Thoracic aorta (tissue), 2 donors: ENCODE measurements at regions not wholly inside any gene's neighbourhood (a gene's known extent, or its start where the extent isn't known, plus 50 kb on each side); places are given as distances from the start of the nearest gene placed in this dataset.

ENCODE experiments used
- ATAC-seq: fragments of 150-250 bp; one replicate; pipeline ENCODE4 v1.8.0; 2017; ENCODE audit warnings: low read depth; ENCODE audit not compliant: insufficient number of reproducible peaks, low FRiP score
- DNase-seq: peaks from one replicate; pipeline ENCODE4 v3.0.0-alpha.2; 2020; ENCODE audit warnings: low spot score
- H3K27ac ChIP-seq, 2 donors: fragments of 200-600 bp; sonication (generic); 1 replicate in 1 of 2; 2 replicates in 1 of 2; pipeline ENCODE4 v1.5.1; 2016; ENCODE audit warnings: mild to moderate bottlenecking in 2 of 2, moderate library complexity in 2 of 2
- H3K27me3 ChIP-seq: fragments of 200-600 bp; sonication (generic); replicated peaks from 2 replicates; pipeline ENCODE4 v1.6.0; 2016; ENCODE audit warnings: mild to moderate bottlenecking; ENCODE audit not compliant: insufficient read depth
- H3K36me3 ChIP-seq: fragments of 200-600 bp; sonication (generic); one replicate; pipeline ENCODE4 v1.5.1; 2016
- H3K4me1 ChIP-seq, 2 donors: fragments of 200-600 bp; sonication (generic); 1 replicate in 1 of 2; 2 replicates in 1 of 2; pipeline versions ENCODE4 v1.5.1 to v1.6.0; 2016; ENCODE audit warnings: low read depth in 2 of 2, mild to moderate bottlenecking in 1 of 2; ENCODE audit not compliant: control insufficient read depth in 1 of 2
- H3K4me3 ChIP-seq: fragments of 200-600 bp; sonication (generic); 2 replicates; pipeline ENCODE4 v1.5.1; 2016; ENCODE audit warnings: mild to moderate bottlenecking
- H3K9me3 ChIP-seq: fragments of 200-600 bp; sonication (generic); 2 replicates; pipeline ENCODE4 v1.5.1; 2016
- TF ChIP-seq, protein P1 (sequence below): fragments of 200-600 bp; sonication (generic); IDR thresholded peaks from one replicate; pipeline ENCODE4 v1.5.1; 2019; ENCODE audit warnings: antibody characterized with exemption

DNA sequence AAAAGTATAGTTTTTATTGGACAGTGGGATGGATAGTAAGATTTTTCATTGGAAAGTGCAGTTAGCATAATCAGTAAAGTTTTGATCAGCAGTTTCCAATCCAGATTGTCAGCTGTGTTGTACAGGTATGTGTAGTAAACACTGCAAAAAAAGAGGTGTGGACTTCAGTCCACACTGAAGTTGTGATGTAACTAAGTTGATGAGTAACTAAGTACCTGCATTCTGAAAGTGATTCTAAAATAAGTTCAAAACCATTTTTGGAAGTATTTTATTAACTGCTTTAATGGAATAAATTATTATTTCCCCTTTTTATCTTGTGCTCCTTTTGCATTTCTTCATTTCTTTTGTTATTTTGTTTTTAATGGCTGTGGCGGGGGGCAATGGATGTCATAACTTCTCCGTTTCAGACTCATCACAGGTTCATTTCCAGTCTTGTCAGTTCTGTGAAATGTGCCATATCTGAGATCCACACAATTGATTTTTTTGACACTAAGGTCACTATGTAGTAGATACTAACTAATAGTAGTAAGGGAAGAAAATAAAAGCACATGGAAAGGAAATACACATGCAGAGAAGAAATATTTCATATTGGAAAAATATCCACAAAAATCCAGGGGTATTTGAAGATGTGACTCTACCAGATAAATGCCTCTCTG, 247.5 kb downstream of the GABRG1 start:
- no peak for DNase-seq
- no peak overlapping the region for H3K27ac ChIP-seq
- H3K4me3 ChIP-seq: no peak overlapping the region
- no peaks in the 10 kb centered on the region for H3K4me1 ChIP-seq
- no peak for ATAC-seq
- TF ChIP-seq, protein P1, sequence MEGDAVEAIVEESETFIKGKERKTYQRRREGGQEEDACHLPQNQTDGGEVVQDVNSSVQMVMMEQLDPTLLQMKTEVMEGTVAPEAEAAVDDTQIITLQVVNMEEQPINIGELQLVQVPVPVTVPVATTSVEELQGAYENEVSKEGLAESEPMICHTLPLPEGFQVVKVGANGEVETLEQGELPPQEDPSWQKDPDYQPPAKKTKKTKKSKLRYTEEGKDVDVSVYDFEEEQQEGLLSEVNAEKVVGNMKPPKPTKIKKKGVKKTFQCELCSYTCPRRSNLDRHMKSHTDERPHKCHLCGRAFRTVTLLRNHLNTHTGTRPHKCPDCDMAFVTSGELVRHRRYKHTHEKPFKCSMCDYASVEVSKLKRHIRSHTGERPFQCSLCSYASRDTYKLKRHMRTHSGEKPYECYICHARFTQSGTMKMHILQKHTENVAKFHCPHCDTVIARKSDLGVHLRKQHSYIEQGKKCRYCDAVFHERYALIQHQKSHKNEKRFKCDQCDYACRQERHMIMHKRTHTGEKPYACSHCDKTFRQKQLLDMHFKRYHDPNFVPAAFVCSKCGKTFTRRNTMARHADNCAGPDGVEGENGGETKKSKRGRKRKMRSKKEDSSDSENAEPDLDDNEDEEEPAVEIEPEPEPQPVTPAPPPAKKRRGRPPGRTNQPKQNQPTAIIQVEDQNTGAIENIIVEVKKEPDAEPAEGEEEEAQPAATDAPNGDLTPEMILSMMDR: no peak
- no peaks in the 10 kb centered on the region for H3K27me3 ChIP-seq
- H3K9me3 ChIP-seq: no peaks in the 10 kb centered on the region
- no peaks in the 10 kb centered on the region for H3K36me3 ChIP-seq

DNA sequence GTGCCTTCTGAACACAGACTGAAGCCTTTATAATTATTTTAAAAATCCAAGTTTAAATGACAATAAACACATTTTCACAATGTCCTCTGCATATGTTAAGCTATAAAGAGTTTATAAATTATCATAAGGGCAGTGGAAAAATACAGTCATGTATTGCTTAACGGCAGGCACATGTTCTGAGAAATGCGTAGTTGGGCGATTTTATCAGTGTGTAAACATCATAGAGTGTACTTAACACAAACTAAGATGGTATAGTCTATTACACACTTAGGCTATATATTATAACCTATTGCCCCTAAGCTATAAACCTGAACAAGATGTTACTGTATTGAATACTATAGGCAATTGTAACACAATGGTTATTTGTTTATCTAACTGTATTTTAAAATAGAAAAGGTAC, 254.7 kb downstream of the GABRG1 start:
- no peak overlapping the region for H3K4me3 ChIP-seq
- no peaks in the 10 kb centered on the region for H3K9me3 ChIP-seq
- no peak overlapping the region for H3K27ac ChIP-seq
- H3K36me3 ChIP-seq: no peaks in the 10 kb centered on the region
- TF ChIP-seq, protein P1: no peak
- DNase-seq (no peak), ATAC-seq (no peak)
- no peaks in the 10 kb centered on the region for H3K4me1 ChIP-seq
- H3K27me3 ChIP-seq: no peaks in the 10 kb centered on the region

DNA sequence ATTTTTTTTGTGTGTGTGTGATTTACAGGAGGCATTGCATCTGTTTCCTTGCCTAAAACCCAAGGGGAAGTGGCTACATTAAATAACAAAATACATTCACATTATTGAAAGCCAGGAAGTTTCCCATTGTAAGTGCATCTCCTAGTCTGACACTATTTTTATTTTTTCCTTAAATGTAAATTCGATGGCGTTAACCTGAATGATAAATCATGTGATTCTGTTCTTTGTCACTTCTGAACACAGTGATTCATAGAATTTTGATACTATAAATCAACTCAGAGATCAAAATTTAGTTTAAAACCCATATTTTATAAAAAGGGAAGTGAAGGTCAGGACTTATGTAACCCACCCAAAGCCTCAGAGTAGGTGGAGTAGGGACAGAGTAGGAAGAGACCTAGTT, 258.1 kb downstream of the GABRG1 start:
- Histone ChIP-seq H3K9me3 (no peaks in the 10 kb centered on the region), H3K4me3 (no peak overlapping the region), H3K27ac (no peak overlapping the region), H3K27me3 (no peaks in the 10 kb centered on the region), H3K36me3 (no peaks in the 10 kb centered on the region), H3K4me1 (no peaks in the 10 kb centered on the region)
- DNase-seq: no peak
- no peak for ATAC-seq
- TF ChIP-seq, protein P1: no peak

DNA sequence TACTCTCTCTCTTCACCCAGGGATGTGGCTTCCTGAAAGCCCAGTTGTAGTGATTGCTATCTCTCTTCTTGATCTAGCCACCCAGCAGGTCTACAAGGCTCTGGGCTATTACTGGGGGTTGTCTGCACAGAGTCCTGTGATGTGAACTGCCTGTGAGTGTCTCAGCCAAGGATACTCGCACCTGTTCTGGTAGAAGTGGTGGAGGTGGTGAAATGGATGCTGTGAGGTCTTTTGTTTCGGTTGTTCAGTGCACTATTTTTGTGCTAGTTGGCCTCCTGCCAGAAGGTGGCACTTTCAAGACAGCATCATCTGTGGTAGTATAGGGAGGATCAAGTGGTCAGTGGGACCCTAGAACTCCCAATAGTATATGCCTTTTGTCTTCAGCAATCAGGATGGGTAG, 268.0 kb downstream of the GABRG1 start:
- no peaks in the 10 kb centered on the region for H3K27me3 ChIP-seq
- no peaks in the 10 kb centered on the region for H3K36me3 ChIP-seq
- DNase-seq (no peak), ATAC-seq (no peak)
- no peaks in the 10 kb centered on the region for H3K9me3 ChIP-seq
- TF ChIP-seq, protein P1: no peak
- H3K4me3 ChIP-seq: no peak overlapping the region
- no peaks in the 10 kb centered on the region for H3K4me1 ChIP-seq
- no peak overlapping the region for H3K27ac ChIP-seq

DNA sequence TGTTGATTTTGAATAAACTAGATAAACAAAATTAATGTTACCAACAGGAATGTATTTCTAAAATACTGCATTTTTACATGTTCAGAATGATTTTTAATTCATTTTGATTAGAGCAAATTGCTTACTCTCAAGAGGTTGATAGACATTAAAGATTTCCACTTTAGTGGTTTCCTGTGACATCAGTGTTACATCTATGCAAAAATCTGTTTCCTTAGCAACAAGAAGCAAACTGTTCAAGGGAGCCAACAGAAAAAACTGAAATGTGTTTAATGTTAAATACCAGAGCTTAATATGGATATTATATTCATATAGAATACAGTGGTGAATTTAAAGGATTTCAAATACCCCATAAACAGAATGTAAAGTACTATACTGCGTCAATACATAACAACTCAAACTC, 277.8 kb downstream of the GABRG1 start:
- no peaks in the 10 kb centered on the region for H3K36me3 ChIP-seq
- TF ChIP-seq, protein P1: no peak
- H3K4me1 ChIP-seq: no peaks in the 10 kb centered on the region

More for the DNA sequence above, 277.8 kb downstream of the GABRG1 start:
- DNase-seq: no peak
- H3K27ac ChIP-seq: no peak overlapping the region
- H3K4me3 ChIP-seq: no peak overlapping the region
- ATAC-seq: no peak
- H3K27me3 ChIP-seq: no peaks in the 10 kb centered on the region
- no peaks in the 10 kb centered on the region for H3K9me3 ChIP-seq
